ENCODE measurements at regions not wholly inside any gene's neighbourhood (a gene's known extent, or its start where the extent isn't known, plus 50 kb on each side); places are given as distances from the start of the nearest gene placed in this dataset.

DNA sequence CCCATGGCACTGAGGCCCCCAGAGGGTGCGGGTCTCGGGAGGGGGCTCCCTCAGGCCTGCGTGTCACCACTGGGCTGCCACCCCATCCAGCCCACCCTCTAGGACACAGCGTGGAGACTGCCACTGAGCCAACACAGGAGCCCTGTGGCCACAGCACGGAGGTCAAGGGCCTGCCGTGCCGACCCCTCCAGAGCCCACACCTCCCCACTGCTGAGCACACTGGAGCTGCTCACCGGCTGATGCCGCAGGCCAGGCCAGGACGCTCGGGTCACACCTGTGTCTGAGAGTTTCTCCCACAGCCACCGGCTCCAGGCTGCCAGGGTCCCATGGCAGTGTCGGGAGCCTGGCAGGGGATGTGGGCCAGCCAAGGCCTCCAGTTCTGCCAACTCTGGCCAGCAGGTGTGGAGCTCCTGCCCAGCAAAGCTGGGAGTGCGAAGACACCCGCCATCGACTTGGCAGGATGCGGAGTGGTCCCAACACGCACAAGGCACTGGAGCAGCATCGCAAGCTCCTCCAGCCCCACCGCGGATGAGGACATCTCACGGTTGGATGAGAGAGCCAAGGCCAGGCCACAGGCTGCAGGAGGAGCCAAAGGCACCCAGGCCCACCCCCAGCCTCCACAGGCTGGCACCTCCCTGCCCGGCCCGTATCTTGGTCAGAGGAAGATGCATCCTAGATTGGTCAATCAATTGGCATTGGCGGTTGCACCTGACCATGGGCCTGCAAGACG, 187.1 kb downstream of the BRD1 start:
- no peak for DNase-seq (ENCODE audit: low read depth)

DNA sequence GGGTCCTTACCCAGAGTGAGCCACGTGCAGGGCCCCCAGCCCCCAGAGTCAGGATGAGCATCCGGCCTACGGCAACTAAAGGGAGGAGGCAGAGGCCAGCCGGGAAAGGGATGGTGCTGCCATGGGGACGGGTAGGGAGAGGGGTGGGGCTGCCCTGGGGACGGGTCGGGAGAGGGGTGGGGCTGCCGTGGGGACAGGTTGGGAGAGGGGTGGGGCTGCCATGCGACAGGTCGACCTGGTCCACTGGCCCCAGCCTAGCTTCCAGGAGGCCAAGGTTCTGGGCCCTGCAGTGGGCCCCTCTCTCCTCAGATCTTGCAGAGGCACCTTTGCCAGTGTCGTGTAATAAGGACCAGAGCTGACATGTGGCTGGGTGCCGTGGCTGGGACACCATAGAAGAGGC, 187.7 kb downstream of the BRD1 start:
- no peak for DNase-seq (ENCODE audit: low read depth)

- DNase-seq (ENCODE audit: low read depth) = no peak
These were observed 188.9 kb downstream of the BRD1 start for GRCh38 chr22:49638788-49639187.

- no peak for DNase-seq (ENCODE audit: low read depth)
These were observed 189.7 kb downstream of the BRD1 start for GRCh38 chr22:49638001-49638400.

- no peak for DNase-seq (ENCODE audit: low read depth)
These were observed 190.4 kb downstream of the BRD1 start for GRCh38 chr22:49637255-49637760.

GRCh38 chr22:49636649-49637048, 191.0 kb downstream of the BRD1 start:
- no peak for DNase-seq (ENCODE audit: low read depth)

- DNase-seq (ENCODE audit: low read depth) = no peak
These were observed 191.5 kb downstream of the BRD1 start for GRCh38 chr22:49636214-49636613.

GRCh38 chr22:49634006-49634772, 193.5 kb downstream of the BRD1 start:
- no peak for DNase-seq (ENCODE audit: low read depth)

- DNase-seq (ENCODE audit: low read depth) = no peak
These were observed 194.7 kb downstream of the BRD1 start for GRCh38 chr22:49633010-49633324.

DNA sequence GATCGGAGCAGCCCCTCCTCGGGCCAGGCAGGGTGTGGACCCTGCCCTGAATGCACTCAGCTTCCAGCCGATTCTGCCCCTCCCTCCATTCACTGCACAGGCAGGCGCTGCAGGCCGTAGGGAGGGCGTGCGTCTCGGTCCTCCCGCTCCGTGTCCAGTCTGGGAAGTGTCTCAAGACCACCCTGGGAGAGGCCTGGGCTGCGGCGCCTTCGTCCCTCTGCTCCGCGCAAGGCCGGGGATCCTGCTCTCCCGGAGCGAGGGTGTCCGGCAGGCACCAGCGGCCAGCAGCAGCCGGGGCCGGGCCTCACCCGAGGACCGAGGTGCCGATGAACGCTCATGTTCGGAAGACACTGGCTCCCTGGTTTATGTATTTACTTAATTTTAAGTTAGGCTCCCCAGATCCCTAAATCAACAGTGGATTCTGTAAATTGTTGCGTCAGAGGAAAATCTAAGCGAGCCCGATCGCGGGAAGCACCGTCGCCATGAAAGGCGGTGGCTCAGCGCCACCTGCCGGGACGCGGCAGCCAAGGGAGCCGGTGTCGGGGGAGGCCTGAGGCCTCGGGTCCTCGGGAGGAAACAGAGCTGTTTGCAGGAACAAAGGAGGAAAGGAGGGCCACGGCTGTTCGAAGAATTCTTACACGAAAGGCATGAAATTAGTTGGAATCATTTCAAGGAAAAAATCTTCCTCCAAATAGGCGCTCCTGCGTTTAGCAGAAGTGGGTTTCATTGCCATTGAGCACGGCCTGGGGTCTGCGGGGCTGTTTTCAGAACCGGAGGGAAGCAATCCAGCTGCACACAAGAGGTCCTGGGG, 195.3 kb downstream of the BRD1 start:
- no peak for DNase-seq (ENCODE audit: low read depth)

- DNase-seq (ENCODE audit: low read depth) = no peak
These were observed 197.2 kb downstream of the BRD1 start for GRCh38 chr22:49630448-49630946.

DNA sequence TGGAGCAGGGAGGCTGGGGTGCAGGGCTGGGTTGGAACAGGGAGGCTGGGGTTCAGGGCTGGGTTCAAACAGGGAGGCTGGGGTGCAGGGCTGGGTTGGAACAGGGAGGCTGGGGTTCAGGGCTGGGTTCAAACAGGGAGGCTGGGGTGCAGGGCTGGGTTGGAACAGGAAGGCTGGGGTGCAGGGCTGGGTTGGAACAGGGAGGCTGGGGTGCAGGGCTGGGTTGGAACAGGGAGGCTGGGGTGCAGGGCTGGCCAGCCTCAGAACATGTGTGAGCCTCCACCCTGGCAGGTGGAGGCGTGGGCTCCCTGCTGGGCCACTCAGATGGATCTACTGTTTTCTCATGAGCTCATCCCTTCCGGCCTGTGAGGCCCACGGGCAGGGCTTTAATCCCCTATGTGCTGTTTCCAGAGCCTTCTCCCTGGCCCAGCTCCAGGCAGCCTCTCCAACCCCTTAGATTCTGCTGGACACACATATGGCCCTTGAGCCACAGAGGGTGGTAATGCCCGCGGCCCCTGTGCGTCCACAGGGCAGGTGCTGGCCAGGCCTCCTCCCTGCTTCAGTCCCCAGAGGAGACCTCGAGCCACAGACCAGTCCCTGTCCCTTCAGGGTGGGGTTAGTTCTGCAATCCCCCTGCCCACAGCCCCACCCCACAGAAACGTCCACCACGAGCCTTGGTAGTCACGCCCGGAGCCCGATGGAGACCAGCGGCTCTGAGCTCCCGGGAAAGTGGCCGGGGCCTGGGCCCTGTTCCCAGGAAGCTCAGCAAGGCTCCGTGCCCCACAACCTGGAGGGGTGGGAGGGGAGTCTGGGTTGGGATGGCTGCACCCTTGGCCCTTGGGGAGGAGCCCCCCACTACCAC, 197.9 kb downstream of the BRD1 start:
- no peak for DNase-seq (ENCODE audit: low read depth)

DNA sequence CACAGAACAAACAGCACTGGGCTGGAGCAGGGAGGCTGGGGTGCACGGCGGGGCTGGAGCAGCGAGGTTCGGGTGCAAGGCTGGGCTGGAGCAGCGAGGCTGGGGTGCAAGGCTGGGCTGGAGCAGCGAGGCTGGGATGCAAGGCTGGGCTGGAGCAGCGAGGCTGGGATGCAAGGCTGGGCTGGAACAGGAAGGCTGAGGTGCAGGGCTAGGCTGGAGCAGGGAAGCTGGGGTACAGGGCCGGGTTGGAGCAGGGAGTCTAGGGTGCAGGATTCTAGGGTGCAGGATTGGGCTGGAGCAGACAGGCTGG, 198.5 kb downstream of the BRD1 start:
- no peak for DNase-seq (ENCODE audit: low read depth)

- DNase-seq (ENCODE audit: low read depth) = no peak
These were observed 199.0 kb downstream of the BRD1 start for GRCh38 chr22:49628391-49629260.

DNA sequence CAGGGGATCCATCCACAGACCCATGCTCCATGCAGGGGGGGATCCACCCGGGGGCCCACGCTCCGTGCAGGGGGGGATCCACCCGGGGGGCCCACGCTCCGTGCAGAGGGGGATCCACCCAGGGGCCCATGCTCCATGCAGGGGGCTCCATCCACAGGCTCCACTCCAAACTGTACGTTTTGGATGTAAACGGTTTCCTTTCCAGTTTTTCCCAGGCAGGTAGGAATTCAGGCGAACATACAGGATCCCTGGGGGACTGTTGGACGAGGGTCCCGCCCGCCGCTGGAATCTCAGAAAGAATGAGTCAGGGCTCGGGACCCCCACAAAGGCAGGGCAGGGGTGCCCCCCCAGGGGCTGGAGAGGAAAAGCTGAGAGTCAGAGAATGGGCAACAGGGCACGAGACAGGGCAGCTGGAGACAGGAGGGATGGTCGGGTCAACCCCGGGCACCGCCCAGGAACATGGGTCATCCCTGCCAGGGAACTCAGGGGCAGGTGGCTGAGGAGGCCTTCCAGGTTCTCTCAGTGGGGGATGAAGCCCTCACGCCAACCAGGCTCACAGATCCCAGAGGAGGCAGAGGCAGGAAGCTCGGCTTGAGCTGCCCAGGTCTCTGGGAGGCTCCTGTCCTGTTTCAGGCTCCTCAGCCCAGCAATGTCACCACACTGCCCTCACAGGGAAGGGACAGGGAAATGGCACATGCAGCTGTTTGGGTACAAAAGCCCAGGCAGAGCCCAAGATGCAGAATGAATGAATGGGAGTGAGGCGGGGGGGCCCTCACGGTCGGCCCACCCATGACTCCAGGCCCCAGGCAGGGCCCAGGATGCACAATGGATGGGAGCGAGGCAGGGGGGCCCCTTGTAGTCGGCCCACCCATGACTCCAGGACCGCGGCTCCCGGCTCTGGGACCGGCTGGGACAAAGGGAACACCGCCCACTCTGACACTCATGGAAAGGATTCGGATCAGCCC, 200.2 kb downstream of the BRD1 start:
- DNase-seq (ENCODE audit: low read depth) = no peak

DNA sequence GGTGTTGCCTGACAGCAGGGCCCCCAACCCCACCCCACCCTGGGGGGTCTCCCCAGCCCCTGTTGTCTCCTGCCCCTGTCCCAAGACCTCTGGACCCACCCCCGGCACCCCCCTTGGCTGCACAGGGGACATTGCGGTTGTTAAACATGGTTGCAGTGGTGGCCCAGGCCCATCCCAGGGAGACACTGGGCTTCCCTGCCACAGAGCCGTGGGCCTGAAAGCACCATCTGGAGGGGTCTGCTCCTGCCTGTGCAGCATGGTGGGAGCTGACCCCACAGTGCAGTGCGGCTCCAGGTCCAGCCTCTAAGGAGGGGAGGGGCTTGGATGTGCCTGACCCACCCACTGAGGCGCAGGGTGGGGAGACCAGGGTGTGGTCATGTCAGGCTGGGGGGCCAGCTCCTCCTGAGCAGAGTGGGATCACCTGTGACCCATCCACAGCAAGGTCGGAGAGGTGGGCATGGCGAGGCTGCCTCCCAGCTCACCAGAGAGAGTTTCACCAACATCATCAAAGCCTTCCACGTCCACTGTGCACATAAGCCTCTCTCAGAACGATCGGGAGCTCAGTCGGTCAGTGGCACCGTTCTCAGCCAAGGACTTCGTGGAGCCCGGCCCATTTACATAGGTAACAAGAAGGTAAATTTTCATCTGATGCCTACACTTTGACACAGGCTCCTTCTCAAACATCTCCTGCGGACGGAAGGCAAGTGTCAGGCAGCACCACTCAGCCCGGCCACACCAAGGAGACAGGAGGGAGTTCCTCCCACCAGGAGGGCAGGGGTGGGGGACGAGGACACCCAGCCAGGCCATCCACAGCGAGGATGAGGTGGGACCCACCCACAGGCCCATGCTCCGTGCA, 201.1 kb downstream of the BRD1 start:
- DNase-seq (ENCODE audit: low read depth) = no peak

DNA sequence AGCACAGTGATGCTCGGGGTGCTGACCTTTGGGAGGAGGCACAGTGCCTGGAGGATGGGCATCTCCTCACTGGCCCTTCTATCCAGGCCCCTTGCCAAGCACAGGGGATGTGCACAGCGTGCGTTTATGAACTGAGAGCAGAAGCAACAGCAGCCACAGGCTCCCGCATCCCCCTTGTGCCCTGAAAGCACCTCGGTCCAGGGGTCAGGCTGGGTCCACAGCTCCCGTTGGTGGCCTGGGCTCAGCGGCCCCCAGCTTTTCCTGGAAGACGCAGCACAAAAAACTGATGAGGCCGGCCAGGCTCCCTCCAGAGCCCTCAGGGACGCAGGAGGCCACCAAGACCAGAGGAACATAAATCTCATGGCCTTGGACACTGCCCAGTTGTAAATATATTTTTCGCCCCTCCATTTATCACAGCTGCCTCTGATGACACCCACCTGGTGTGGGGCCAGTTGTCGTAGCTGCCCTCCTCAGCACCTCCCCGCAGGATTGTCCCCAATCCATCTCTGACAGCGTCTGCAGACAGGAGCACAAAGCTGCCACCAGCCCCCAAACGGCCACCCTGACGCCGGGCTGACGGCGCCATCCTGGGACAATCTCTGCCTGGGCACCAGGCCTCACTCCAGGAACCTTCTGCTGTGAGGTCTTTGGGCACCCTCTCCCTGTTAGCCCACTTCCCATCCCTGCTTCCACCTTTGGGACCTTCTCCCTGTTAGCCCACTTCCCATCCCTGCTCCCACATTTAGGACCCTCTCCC, 203.1 kb downstream of the BRD1 start:
- DNase-seq (ENCODE audit: low read depth) = no peak

GRCh38 chr22:49623715-49624114, 204.0 kb downstream of the BRD1 start:
- DNase-seq (ENCODE audit: low read depth) = no peak

Data from stimulated activated CD8-positive, alpha-beta memory T cell treated with anti-CD3 and anti-CD28 coated beads, Interleukin-12 subunit alpha, Interleukin-12 subunit beta, amount 100 ng/mL, for 4 hours (primary cell).